ENCODE measurements at regions not wholly inside any gene's neighbourhood (a gene's known extent, or its start where the extent isn't known, plus 50 kb on each side); places are given as distances from the start of the nearest gene placed in this dataset.

GRCh38 chr7:152492952-152493351 lies 57.1 kb upstream of the KMT2C start:
- no peak for TF ChIP-seq CTCF (IDR thresholded peaks at IDR 0.05)
- TF ChIP-seq POLR2AphosphoS5 (IDR thresholded peaks at IDR 0.05), result no peak

All from transverse colon (tissue), 4 donors.